ENCODE measurements at regions not wholly inside any gene's neighbourhood (a gene's known extent, or its start where the extent isn't known, plus 50 kb on each side); places are given as distances from the start of the nearest gene placed in this dataset.

DNA sequence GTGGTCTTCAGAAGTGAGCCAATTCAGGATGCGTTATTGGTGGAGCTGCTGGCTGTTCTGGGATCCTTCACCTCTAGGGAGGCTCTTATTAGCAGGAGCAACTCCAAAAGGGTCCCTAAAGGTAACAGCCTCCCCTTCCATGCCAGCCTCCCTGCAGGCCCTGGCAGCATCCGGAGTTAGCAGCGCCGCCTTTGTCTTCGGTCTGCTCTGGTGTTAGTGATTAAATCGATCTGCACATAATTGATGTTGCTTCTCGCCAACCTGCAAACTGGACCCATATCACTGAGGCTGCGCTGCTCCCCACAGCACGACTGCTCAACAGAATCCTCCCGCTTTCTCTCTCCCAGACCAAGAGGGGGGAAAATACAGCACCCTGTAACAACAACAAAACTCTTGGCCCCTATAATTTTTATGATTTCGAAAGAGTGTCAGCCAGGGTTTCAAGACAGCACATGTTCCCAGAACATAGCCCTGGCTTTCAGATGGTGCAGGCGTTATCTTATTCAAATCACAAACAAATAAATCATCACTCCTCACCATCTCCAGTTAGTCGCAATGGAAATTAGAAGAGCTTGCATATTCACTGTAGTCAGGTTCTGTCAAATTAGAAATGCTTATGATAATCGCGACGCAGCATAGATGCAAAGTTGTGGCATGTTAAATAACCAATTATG is 76.0 kb downstream of the IRX3 start:
- no peak for DNase-seq (ENCODE audit: low spot score)
- H3K4me3 ChIP-seq: no peak overlapping the region
- no peaks in the 10 kb centered on the region for H3K4me1 ChIP-seq (ENCODE audit: insufficient read depth)
- no peaks in the 10 kb centered on the region for H3K79me2 ChIP-seq (replicated peaks; ENCODE audit: insufficient read depth)
- H3K36me3 Mint-ChIP-seq (ENCODE audit: low read depth): no peaks in the 10 kb centered on the region; the same call in 2 of the 3 replicates
- no peak overlapping the region for H3K27ac ChIP-seq (ENCODE audit: low read depth)
- H3K9me3 Mint-ChIP-seq: no peaks in the 10 kb centered on the region
- H3K27me3 ChIP-seq (ENCODE audit: insufficient read depth): no peaks in the 10 kb centered on the region
- no peak overlapping the region for H3K4me2 ChIP-seq
- no peak for TF ChIP-seq NANOG (IDR thresholded peaks at IDR 0.05; ENCODE audit: borderline replicate concordance)
- TF ChIP-seq EZH2 (IDR thresholded peaks at IDR 0.05; ENCODE audit: low read depth, unreplicated experiment): no peak
- TF ChIP-seq ZNF331 (CRISPR knock-in tag; IDR thresholded peaks at IDR 0.05; ENCODE audit: low read depth): no peak
- TF ChIP-seq, protein P1, sequence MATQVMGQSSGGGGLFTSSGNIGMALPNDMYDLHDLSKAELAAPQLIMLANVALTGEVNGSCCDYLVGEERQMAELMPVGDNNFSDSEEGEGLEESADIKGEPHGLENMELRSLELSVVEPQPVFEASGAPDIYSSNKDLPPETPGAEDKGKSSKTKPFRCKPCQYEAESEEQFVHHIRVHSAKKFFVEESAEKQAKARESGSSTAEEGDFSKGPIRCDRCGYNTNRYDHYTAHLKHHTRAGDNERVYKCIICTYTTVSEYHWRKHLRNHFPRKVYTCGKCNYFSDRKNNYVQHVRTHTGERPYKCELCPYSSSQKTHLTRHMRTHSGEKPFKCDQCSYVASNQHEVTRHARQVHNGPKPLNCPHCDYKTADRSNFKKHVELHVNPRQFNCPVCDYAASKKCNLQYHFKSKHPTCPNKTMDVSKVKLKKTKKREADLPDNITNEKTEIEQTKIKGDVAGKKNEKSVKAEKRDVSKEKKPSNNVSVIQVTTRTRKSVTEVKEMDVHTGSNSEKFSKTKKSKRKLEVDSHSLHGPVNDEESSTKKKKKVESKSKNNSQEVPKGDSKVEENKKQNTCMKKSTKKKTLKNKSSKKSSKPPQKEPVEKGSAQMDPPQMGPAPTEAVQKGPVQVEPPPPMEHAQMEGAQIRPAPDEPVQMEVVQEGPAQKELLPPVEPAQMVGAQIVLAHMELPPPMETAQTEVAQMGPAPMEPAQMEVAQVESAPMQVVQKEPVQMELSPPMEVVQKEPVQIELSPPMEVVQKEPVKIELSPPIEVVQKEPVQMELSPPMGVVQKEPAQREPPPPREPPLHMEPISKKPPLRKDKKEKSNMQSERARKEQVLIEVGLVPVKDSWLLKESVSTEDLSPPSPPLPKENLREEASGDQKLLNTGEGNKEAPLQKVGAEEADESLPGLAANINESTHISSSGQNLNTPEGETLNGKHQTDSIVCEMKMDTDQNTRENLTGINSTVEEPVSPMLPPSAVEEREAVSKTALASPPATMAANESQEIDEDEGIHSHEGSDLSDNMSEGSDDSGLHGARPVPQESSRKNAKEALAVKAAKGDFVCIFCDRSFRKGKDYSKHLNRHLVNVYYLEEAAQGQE (IDR thresholded peaks at IDR 0.05; ENCODE audit: unreplicated experiment): no peak
- TF ChIP-seq, protein P2, sequence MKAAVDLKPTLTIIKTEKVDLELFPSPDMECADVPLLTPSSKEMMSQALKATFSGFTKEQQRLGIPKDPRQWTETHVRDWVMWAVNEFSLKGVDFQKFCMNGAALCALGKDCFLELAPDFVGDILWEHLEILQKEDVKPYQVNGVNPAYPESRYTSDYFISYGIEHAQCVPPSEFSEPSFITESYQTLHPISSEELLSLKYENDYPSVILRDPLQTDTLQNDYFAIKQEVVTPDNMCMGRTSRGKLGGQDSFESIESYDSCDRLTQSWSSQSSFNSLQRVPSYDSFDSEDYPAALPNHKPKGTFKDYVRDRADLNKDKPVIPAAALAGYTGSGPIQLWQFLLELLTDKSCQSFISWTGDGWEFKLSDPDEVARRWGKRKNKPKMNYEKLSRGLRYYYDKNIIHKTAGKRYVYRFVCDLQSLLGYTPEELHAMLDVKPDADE (IDR thresholded peaks at IDR 0.05): no peak
- TF ChIP-seq JUNB (IDR thresholded peaks at IDR 0.05; ENCODE audit: unreplicated experiment): no peak
- no peak for TF ChIP-seq ZNF114 (CRISPR knock-in tag; IDR thresholded peaks at IDR 0.05)
- TF ChIP-seq, protein P3, sequence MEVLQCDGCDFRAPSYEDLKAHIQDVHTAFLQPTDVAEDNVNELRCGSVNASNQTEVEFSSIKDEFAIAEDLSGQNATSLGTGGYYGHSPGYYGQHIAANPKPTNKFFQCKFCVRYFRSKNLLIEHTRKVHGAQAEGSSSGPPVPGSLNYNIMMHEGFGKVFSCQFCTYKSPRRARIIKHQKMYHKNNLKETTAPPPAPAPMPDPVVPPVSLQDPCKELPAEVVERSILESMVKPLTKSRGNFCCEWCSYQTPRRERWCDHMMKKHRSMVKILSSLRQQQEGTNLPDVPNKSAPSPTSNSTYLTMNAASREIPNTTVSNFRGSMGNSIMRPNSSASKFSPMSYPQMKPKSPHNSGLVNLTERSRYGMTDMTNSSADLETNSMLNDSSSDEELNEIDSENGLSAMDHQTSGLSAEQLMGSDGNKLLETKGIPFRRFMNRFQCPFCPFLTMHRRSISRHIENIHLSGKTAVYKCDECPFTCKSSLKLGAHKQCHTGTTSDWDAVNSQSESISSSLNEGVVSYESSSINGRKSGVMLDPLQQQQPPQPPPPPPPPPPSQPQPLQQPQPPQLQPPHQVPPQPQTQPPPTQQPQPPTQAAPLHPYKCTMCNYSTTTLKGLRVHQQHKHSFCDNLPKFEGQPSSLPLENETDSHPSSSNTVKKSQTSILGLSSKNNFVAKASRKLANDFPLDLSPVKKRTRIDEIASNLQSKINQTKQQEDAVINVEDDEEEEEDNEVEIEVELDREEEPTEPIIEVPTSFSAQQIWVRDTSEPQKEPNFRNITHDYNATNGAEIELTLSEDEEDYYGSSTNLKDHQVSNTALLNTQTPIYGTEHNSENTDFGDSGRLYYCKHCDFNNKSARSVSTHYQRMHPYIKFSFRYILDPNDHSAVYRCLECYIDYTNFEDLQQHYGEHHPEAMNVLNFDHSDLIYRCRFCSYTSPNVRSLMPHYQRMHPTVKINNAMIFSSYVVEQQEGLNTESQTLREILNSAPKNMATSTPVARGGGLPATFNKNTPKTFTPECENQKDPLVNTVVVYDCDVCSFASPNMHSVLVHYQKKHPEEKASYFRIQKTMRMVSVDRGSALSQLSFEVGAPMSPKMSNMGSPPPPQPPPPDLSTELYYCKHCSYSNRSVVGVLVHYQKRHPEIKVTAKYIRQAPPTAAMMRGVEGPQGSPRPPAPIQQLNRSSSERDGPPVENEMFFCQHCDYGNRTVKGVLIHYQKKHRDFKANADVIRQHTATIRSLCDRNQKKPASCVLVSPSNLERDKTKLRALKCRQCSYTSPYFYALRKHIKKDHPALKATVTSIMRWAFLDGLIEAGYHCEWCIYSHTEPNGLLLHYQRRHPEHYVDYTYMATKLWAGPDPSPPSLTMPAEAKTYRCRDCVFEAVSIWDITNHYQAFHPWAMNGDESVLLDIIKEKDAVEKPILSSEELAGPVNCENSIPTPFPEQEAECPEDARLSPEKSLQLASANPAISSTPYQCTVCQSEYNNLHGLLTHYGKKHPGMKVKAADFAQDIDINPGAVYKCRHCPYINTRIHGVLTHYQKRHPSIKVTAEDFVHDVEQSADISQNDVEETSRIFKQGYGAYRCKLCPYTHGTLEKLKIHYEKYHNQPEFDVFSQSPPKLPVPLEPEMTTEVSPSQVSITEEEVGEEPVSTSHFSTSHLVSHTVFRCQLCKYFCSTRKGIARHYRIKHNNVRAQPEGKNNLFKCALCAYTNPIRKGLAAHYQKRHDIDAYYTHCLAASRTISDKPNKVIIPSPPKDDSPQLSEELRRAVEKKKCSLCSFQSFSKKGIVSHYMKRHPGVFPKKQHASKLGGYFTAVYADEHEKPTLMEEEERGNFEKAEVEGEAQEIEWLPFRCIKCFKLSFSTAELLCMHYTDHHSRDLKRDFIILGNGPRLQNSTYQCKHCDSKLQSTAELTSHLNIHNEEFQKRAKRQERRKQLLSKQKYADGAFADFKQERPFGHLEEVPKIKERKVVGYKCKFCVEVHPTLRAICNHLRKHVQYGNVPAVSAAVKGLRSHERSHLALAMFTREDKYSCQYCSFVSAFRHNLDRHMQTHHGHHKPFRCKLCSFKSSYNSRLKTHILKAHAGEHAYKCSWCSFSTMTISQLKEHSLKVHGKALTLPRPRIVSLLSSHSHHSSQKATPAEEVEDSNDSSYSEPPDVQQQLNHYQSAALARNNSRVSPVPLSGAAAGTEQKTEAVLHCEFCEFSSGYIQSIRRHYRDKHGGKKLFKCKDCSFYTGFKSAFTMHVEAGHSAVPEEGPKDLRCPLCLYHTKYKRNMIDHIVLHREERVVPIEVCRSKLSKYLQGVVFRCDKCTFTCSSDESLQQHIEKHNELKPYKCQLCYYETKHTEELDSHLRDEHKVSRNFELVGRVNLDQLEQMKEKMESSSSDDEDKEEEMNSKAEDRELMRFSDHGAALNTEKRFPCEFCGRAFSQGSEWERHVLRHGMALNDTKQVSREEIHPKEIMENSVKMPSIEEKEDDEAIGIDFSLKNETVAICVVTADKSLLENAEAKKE (CRISPR knock-in tag; IDR thresholded peaks at IDR 0.05): no peak
- TF ChIP-seq, protein P4, sequence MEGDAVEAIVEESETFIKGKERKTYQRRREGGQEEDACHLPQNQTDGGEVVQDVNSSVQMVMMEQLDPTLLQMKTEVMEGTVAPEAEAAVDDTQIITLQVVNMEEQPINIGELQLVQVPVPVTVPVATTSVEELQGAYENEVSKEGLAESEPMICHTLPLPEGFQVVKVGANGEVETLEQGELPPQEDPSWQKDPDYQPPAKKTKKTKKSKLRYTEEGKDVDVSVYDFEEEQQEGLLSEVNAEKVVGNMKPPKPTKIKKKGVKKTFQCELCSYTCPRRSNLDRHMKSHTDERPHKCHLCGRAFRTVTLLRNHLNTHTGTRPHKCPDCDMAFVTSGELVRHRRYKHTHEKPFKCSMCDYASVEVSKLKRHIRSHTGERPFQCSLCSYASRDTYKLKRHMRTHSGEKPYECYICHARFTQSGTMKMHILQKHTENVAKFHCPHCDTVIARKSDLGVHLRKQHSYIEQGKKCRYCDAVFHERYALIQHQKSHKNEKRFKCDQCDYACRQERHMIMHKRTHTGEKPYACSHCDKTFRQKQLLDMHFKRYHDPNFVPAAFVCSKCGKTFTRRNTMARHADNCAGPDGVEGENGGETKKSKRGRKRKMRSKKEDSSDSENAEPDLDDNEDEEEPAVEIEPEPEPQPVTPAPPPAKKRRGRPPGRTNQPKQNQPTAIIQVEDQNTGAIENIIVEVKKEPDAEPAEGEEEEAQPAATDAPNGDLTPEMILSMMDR (conservative IDR thresholded peaks at IDR 0.05; ENCODE audit: low read depth in 2 of 2): no peak
- no peak for TF ChIP-seq POLR2AphosphoS5 (IDR thresholded peaks at IDR 0.05; ENCODE audit: low read depth)
- TF ChIP-seq CREB1 (CRISPR knock-in tag; IDR thresholded peaks at IDR 0.05; ENCODE audit: low read depth): no peak
- no peak for TF ChIP-seq EZH2phosphoT487 (IDR thresholded peaks at IDR 0.05; ENCODE audit: unreplicated experiment)
- no peak for TF ChIP-seq STAT1 (IDR thresholded peaks at IDR 0.05; ENCODE audit: unreplicated experiment)
- no peaks in the 10 kb centered on the region for H3F3A ChIP-seq (replicated peaks; ENCODE audit: low read depth)
- no peak overlapping the region for H3K4me3 Mint-ChIP-seq
- H3K27me3 Mint-ChIP-seq (ENCODE audit: insufficient read depth, low read depth, poor library complexity): peaks cover 3% of the 10 kb centered on the region
- no peaks in the 10 kb centered on the region for H3K9me2 ChIP-seq (ENCODE audit: insufficient read depth)
- H3K36me3 ChIP-seq (ENCODE audit: insufficient read depth): no peaks in the 10 kb centered on the region
- H3K27ac Mint-ChIP-seq: no peak overlapping the region
- H2AFZ ChIP-seq: no peak overlapping the region
- no peak for ATAC-seq
- no peaks in the 10 kb centered on the region for H3K4me1 Mint-ChIP-seq
- H4K20me1 ChIP-seq (replicated peaks; ENCODE audit: insufficient read depth): no peaks in the 10 kb centered on the region
